ENCODE measurements at regions not wholly inside any gene's neighbourhood (a gene's known extent, or its start where the extent isn't known, plus 50 kb on each side); places are given as distances from the start of the nearest gene placed in this dataset.

DNA sequence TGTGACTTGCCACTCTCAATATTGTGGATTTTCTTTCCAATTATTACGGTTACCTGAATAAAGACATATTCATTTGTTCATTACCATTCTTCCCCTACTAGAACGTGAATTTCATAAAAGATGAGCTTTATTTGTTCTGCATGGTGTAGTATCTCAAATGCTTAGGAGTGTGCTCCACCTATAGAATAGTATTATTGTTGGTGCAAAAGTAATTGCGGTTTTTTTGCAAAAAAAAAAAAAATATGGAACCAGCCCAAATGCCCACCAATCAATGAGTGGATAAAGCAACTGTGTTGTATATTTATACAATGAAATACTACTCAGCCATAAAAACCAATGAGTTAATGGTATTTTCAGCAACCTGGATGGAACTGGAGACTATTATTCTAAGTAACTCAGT lies 525.5 kb upstream of the PRKX start:
- DNase-seq (no peak), ATAC-seq (no peak)
- ChIA-PET POLR2A (no interaction called here), CTCF (no interaction called here)
- TF ChIP-seq, protein P1, sequence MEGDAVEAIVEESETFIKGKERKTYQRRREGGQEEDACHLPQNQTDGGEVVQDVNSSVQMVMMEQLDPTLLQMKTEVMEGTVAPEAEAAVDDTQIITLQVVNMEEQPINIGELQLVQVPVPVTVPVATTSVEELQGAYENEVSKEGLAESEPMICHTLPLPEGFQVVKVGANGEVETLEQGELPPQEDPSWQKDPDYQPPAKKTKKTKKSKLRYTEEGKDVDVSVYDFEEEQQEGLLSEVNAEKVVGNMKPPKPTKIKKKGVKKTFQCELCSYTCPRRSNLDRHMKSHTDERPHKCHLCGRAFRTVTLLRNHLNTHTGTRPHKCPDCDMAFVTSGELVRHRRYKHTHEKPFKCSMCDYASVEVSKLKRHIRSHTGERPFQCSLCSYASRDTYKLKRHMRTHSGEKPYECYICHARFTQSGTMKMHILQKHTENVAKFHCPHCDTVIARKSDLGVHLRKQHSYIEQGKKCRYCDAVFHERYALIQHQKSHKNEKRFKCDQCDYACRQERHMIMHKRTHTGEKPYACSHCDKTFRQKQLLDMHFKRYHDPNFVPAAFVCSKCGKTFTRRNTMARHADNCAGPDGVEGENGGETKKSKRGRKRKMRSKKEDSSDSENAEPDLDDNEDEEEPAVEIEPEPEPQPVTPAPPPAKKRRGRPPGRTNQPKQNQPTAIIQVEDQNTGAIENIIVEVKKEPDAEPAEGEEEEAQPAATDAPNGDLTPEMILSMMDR (IDR thresholded peaks at IDR 0.05): no peak
- H3K4me1 Mint-ChIP-seq (ENCODE audit: low read depth): peaks cover 5% of the 10 kb centered on the region
- intact Hi-C loops (cut with micrococcal nuclease): no loop called here
- peaks cover 6% of the 10 kb centered on the region for H3K9me3 Mint-ChIP-seq
- no peaks in the 10 kb centered on the region for H3K36me3 Mint-ChIP-seq (ENCODE audit: low read depth)
- no peak overlapping the region for H3K27ac Mint-ChIP-seq
- H3K27me3 Mint-ChIP-seq: no peaks in the 10 kb centered on the region
- H3K4me3 Mint-ChIP-seq: no peak overlapping the region

DNA sequence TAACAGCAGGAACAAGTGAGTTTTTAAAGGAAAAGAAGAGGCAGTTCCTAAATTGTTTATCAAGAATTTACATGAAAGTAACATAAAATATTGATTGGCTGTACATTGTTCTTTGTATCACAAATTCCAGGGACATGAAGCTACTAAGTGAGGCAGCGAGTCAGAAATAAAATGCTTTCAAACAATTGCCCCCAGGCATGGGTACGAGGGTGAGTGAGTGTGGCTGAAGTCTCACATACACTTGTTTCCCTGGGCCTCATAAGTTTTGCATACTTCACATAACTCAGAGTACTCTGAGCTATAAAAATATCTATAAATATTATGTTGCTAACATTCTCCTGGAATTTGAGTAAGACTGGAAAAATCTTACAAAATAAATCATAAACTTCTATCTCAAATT lies 511.6 kb upstream of the PRKX start:
- TF ChIP-seq, protein P1 (IDR thresholded peaks at IDR 0.05): no peak
- no peak overlapping the region for H3K27ac Mint-ChIP-seq
- no peak for DNase-seq
- ChIA-PET CTCF (no interaction called here), POLR2A (no interaction called here)
- ATAC-seq: no peak
- H3K27me3 Mint-ChIP-seq: no peaks in the 10 kb centered on the region
- intact Hi-C loops (cut with micrococcal nuclease): no loop called here
- no peaks in the 10 kb centered on the region for H3K36me3 Mint-ChIP-seq (ENCODE audit: low read depth)
- no peaks in the 10 kb centered on the region for H3K4me1 Mint-ChIP-seq (ENCODE audit: low read depth)
- no peaks in the 10 kb centered on the region for H3K9me3 Mint-ChIP-seq
- no peak overlapping the region for H3K4me3 Mint-ChIP-seq

DNA sequence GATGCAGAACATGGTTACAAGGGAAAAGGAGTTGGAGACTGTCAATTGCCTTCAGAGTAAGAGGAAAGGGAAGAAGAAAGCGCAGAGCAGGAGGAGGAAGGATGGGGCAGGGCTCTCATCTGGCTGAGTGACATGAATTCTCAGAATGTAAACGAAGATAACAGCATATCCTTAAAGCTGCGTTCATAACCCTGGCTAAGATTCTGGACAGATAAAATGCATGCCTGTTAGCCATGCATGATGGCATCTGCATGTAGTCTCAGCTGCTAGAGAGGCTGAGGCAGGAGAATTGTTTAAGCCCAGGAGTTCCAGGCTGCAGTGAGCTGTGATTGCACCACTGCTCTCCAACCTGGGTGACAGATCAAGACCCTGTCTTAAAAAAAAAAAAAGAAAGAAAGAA lies 493.5 kb upstream of the PRKX start:
- Mint-ChIP-seq H3K36me3 (ENCODE audit: low read depth) (no peaks in the 10 kb centered on the region), H3K27ac (no peak overlapping the region), H3K4me1 (ENCODE audit: low read depth) (no peaks in the 10 kb centered on the region), H3K27me3 (no peaks in the 10 kb centered on the region), H3K9me3 (no peaks in the 10 kb centered on the region), H3K4me3 (no peak overlapping the region)
- DNase-seq (no peak), ATAC-seq (no peak)
- intact Hi-C loops (cut with micrococcal nuclease): no loop called here
- POLR2A ChIA-PET: no interaction called here
- TF ChIP-seq, protein P1 (IDR thresholded peaks at IDR 0.05): no peak
- CTCF ChIA-PET: no interaction called here

DNA sequence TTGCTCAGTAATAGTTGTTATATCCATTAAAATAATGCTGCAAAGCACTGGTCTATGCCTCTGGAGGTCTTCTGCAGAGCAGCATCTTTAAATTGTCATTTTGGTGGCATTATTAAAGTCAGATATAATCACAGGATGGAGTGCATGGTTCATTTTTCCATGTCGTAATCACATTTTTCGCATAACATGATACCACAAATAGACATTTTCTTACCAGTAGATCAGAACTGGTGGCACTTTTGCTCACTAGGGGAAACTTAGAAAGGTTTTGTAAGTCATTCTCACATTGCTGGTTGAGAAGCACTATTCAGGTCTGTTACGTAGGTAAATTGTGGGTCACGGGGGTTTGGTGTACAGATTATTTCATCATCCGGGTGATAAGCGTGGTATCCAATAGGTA lies 484.5 kb upstream of the PRKX start:
- H3K4me3 Mint-ChIP-seq: no peak overlapping the region
- H3K36me3 Mint-ChIP-seq (ENCODE audit: low read depth): no peaks in the 10 kb centered on the region
- DNase-seq: no peak
- no peak overlapping the region for H3K27ac Mint-ChIP-seq
- intact Hi-C loops (cut with micrococcal nuclease): no loop called here
- TF ChIP-seq, protein P1 (IDR thresholded peaks at IDR 0.05): no peak
- no peaks in the 10 kb centered on the region for H3K27me3 Mint-ChIP-seq
- H3K9me3 Mint-ChIP-seq: no peaks in the 10 kb centered on the region
- no peaks in the 10 kb centered on the region for H3K4me1 Mint-ChIP-seq (ENCODE audit: low read depth)
- CTCF ChIA-PET: no interaction called here
- POLR2A ChIA-PET: no interaction called here
- no peak for ATAC-seq

DNA sequence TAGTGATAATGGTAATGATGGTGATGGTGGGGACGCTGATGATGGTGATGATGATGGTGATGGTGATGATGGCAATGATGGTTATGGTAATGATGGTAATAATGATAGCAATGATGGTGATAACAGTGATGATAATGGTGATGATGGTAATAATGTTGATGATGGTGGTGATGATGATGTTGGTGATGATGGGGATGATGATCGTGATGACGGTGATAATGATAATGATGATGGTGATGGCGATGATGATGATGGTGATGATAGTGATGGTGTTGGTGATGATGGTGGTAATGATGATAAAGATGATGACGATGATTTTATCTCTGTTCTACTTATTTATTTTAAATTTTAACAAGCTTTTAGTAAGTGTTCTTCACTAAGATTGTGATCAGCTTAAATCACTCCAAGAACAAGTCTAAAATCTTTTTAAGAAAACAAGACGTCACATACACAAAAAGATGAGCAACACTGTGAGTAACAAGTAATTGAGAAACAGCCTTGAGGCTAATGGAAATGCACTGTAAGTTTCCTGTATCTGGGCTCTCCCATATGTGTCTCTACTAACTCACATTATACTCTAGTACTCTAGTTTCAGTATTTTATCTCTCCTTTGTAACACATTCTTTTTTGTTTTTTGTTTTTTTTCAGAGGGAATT lies 480.2 kb upstream of the PRKX start:
- TF ChIP-seq, protein P1 (IDR thresholded peaks at IDR 0.05): no peak
- no peak overlapping the region for H3K27ac Mint-ChIP-seq
- POLR2A ChIA-PET: no interaction called here
- intact Hi-C loops (cut with micrococcal nuclease): no loop called here
- ATAC-seq: no peak
- CTCF ChIA-PET: no interaction called here
- H3K4me3 Mint-ChIP-seq: no peak overlapping the region
- H3K27me3 Mint-ChIP-seq: no peaks in the 10 kb centered on the region
- no peak for DNase-seq
- no peaks in the 10 kb centered on the region for H3K4me1 Mint-ChIP-seq (ENCODE audit: low read depth)
- H3K36me3 Mint-ChIP-seq (ENCODE audit: low read depth): no peaks in the 10 kb centered on the region
- H3K9me3 Mint-ChIP-seq: no peaks in the 10 kb centered on the region
